GM18858 (cell line): ENCODE measurements at regions not wholly inside any gene's neighbourhood (a gene's known extent, or its start where the extent isn't known, plus 50 kb on each side); places are given as distances from the start of the nearest gene placed in this dataset.
"Not testable (repeated sequence)": the region's sequence is repeated elsewhere in the genome, so short reads cannot be mapped to it uniquely, and the experiment has no call there.

Experiments used
- ATAC-seq: cut with Tn5 transposase; IDR thresholded peaks from one replicate; pipeline ENCODE4 v1.9.1; 2021; ENCODE audit not compliant: unreplicated experiment

DNA sequence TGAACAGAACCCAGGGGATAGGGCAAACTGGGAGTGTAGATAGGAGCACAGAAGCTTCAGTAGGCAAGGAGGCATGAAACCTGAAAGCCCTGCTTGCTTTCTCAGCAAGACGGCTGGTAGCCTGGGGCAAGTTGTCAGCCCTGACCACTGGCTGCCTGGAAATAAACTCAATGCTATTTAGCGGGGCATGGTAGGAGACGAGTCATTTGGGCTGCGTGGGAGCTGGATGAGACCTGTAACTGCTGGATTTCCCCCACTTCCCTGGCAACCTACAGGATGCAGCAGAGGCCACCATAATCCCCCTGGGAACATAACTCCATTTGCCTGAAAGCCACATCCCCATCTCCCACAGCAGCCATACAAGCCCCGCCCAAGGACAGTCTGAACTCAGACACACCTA lies 332.6 kb upstream of the TBX18 start:
- ATAC-seq, result no peak

DNA sequence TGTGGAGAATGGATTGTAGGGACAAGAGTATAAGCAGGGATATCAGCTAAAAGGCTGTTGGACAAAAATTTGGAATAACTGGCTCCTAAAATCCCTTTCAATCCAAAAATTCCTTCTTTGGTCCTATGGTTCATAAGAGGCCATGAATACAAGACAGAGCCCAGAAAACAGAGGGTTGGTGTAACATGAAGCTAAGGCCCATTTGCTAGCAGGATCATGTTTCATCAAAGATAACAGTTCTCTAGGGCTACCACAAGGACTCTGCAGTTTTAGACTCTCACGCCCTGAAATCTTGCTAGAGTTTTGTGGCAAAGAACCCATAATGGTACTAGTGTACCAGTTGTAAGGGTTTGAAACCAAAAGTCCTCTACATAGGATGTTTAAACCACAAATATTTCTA lies 327.8 kb upstream of the TBX18 start:
- ATAC-seq, result no peak

DNA sequence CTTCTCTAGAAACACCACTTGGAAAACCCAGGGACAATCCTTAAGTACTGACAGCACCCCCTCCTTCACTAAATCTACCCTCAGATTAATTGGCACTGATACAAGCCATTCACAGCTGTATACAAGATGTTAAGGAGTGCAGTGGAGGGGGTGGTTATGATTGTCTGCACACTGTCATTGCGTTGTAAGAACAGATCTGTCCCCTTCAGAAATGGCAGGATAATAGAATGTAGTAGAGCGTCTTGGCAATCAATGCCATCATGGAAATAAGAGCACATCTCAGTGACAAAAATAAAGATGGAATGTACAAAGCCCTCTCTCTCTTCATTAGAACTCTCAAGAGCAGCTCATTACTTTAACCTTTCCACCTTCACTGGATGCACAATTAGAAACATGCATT lies 324.9 kb upstream of the TBX18 start:
- ATAC-seq, result no peak

DNA sequence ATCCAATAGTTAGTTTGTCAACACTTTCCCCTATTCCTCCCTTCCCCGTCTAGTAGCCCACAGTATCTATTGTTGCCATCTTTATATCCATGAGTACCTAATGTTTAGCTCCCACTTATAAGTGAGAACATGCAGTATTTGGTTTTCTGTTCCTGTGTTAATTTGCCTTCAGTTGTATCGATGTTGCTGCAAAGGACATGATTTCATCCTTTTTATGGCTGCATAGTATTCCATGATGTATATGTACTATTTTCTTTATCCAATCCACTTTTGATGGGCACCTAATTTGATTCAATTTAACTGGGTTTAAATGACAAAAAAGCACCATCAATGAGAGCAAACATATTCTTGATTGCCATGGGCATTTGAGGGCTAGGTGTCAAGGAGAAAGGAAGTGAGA lies 321.5 kb upstream of the TBX18 start:
- ATAC-seq, result no peak

DNA sequence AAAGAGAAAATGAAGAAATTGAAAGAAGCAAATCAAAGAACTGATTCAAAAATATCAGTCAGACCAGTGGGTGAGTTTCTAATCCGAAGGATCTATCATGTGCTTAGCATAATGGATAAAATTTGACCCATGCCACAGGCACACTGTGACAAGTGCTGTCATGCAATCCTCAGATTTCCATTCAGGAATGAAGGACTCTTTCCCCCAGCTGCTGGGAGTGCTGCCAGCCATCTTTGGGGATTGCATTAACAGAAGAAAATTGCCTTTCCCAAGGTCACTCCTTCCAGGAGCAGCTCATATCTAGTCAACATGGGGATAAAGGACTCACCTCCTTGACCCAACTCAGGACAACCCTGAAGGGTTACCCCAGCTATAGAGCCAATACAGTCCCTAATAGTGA lies 316.7 kb upstream of the TBX18 start:
- ATAC-seq, result no peak

DNA sequence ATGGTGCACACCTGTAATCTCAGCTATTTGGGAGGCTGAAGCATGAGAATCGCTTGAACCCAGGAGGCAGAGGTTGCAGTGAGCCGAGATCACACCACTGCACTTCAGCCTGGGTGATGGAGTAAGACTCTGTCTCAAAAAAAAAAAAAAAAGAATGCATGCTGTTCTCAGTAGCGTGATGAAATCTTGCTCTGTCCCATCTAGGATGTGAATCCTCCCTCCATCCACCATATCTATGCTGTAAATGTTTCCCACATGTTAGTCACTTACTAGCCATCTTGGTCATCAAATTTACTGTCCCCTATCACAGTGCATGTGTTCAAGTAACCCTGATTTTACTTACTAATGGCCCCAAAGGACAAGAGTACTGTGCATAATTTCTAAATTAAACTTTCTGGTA lies 315.4 kb upstream of the TBX18 start:
- no peak for ATAC-seq

DNA sequence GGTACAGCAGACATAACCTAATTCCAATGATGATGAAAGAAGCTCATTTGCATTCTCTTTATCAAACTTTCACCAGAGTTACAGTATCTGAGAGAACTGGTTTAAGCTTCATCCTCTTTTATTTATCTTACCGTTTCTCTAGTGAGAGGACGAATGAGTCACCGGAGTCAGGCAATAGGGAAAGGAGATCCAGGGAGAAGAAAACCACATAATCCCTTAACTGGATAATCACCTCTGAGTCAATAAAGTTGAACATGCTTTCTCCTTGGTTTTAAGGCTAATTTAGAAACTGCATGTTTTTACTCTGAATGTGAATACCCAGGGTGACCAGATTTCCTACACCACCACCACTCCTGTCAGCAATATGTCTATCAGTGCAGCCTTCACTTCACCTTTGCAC lies 313.7 kb upstream of the TBX18 start:
- no peak for ATAC-seq

DNA sequence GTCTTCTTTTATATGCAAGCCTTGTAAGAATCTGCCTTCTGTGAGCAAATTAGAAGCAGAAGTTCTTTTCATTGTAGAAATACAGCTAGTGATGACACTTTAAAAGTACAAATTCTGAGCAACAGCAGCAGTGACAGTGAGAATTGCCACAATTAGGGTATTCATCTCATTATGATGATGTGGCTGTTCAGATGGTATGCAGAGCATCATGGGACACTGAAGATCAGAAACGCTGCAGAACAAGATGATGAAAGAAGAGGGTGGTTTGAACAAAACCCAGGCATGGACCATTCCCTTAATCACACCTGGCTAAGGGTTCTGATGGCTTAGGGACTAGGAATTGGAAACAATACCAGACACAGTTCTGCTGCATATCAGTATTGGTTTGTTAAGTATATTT lies 312.7 kb upstream of the TBX18 start:
- no peak for ATAC-seq

DNA sequence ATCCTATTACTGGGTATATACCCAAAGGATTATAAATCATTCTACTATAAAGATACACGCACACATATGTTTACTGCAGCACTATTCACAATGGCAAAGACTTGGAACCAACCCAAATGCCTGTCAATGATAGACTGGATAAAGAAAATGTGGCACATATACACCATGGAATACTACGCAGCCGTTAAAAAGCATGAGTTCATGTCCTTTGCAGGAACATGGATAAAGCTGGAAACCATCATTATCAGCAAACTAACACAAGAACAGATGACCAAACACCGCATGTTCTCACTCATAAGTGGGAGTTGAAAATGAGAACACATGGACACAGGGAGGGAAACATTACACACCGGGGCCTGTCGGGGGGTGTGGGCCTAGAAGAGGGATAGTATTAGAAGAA lies 307.4 kb upstream of the TBX18 start:
- not testable (repeated sequence) for ATAC-seq

DNA sequence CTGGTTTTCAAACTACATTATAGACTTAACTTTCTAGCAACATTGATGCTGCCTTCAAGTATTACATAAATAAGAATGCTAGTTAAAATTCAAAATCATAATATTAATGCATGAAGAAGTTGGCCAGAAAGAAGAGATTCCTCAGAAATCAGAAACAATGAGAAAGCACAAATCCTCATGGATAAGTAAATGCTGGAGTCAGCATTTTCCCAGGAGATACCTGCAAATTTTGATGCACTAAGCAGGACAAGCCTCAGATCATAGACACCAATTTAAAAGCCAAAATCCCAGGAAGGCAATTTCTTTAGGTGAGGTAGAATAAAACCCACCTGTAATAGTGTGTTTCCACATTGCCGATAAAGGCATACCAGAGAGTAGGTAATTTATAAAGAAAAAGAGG lies 305.2 kb upstream of the TBX18 start:
- ATAC-seq, result no peak

DNA sequence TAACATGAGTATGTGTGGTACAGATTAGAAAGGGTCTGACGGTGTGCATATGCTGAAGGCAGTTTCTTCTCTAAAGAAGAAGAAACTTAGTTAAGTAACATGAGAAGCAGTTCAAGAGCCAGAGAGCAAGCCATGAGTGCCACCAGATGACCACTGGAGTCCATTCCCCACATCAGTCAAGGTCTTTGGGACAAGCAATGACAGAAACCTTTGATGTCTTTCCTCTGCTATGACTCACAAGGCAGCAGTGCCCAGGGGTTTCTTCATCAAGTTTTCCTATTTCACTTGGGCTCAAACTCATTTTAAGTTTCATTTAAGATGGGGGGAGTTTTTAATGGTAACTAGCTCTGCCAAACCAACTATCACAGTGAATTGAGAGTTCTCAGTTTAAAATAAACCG lies 303.8 kb upstream of the TBX18 start:
- ATAC-seq, result no peak

DNA sequence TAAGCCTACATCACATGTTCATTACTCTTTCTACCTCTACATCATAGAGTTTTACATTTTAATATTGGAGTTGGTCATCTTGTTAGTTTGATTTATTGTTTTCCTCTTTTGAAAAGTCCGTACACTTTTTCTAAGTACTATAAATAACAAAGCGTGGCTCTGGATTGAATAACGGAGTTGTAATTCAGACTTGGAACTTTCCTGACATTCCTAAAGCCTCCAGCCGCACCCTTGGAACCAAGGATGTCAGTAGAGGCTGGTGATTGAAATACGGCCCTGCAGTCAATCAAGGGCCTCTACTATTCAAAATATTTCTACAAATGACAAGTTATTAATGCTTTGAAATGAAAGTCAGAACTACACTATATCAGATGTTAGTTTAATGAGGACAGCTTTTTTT lies 301.9 kb upstream of the TBX18 start:
- ATAC-seq, result no peak

DNA sequence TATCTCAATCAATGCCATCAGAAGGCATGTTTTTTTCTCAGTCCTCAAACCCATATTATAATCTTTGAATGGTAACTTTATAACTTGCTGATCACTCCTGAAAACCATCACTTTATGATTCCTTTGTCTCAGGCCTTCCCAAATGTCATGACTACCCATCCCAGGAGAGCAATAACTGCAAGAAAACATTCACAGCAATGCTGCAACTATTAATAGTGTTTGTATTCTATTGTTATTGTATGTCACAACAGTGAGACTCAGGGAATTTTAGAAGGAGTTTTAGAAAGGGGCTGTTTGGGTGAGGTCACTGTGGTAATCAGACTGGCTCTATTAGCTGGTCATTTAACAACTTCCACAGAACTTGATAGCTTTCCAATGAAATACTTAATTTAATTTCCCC lies 301.4 kb upstream of the TBX18 start:
- no peak for ATAC-seq

DNA sequence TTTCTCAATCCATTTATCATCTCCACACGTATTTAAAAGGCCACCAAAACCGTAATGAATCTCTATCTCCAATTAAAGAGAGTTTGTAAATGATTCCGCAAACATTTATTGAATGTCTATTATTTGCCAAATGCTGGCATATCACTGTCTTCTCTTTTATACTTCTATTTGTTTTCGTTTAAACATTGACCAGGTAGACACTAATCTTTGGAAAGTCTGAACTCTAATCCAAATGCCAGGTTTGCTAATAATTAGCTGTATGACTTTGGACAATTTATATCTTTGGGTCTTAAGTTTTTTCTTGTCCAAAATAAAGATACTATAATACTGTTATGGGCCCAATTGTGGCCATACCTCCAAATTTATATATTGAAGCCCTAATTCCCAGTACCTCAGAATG lies 299.2 kb upstream of the TBX18 start:
- ATAC-seq, result no peak

DNA sequence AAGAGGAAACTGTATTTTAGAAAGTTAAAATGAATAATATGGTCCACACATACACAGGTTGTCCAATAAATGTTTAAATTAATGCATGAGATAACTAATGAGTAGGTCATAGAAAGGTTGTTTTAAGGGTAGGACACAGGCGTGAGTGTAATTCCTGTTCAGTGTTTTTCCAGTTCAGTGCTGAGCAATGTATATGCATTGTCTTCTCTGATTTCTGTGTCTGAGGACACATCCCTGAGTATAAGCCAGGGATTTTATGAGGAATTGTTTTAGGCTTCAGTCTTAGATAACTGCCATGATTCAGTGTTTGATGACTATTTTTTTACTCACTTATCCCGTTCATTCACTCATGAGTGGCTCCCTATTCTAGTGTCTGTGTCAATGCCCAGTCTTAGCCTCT lies 298.5 kb upstream of the TBX18 start:
- ATAC-seq, result no peak

DNA sequence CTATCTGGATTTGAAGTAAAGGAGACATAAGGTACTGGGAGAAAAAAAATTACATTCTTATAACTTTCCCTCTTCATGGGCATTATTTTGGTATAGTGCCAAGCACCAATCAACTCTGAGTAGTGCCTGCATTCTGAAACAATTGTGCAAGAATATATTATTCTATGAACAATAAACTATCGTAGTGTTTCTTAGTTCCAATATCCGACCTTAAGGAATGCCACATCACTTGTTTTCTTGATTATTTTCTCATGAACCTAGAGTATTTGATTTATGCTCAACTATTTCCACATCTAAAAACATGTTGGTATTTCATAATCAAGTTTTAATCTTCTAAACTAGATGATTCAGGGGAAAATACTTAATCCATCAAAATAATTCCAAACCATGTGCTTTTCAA lies 294.4 kb upstream of the TBX18 start:
- no peak for ATAC-seq

DNA sequence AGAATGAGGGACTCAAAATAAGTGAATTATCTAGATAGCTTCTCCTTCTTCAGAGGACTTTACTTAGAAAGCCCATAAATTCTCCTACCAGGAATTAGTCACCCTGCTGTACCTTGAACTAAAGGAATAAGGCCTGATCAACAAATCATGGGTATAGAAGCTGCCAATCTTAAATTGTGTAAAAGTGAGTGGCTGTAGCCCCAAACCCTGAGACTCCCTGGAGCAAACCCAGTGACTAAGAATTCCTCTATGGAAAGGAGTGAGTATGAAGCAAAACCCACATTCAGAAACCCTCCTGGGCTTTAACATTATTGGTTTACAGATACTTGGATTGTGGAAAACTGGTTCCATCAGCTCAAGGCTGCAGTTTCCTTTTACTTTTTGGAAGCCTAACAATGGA lies 285.8 kb upstream of the TBX18 start:
- ATAC-seq, result no peak

DNA sequence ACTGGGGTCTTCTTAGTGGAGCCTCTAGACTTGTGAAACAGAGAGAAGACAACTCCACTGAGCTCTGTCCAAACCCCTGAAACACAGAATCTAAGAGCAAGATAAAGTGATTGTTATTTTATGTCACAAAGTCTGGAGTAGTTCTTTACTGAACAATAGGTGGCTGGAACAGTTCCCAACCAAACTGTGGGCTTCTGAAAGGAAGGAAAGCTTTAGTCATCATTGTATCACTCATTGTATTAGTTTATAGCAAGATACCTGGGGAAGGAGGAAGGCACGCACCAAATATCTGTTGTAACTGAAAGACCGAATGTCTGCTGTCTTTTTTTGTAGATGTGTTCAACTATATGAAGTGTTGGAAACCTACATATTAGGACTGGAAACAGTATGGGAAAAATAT lies 284.9 kb upstream of the TBX18 start:
- no peak for ATAC-seq

DNA sequence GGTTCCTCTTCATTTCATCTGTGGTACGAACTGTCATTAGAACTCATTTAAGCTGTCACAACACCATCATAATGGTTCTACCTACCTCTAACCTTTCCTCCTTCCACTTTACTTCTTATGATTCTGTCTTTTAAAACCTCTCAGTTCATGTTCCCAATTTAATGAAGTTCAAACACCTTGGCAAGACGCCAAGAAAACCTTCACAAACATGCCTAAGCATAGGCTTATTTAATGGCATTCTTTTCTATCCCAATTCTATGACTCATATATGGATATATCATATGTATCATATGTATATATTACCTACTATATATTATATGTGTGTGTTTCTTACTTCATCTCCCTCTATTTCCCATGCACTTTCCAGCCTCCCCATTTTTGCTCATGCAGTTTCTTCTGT lies 283.4 kb upstream of the TBX18 start:
- ATAC-seq, result no peak

DNA sequence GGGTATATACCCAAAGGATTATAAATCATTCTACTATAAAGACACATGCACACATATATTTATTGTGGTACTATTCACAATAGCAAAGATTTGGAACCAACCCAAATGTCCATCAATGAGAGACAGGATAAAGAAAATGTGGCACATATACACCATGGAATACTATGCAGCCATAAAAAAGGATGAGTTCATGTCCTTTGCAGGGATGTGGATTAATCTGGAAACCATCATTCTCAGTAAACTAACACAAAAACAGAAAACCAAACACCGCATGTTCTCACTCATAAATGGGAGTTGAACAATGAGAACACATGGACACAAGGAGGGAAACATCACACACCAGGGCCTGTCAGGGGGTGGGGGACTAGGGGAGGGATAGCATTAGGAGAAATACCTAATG lies 281.4 kb upstream of the TBX18 start:
- ATAC-seq, result not testable (repeated sequence)

DNA sequence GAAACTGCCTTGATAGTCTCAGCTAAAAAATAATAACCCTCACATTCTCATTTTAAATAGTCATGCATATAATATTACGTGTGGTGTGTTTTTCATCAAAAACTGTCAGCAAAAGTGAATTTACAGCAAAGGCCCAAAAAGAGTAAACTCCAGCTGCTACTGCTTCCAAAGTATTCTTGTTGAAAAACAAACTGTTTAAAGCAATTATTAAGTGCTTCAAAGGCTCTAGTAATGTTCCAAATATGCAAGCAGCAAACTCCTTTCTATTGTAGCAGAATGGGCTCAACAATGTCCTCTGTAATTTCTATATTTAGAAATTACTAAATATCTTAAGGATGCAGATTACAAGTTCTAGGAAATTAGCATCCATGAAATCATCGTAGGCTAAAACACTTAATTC lies 280.0 kb upstream of the TBX18 start:
- no peak for ATAC-seq

DNA sequence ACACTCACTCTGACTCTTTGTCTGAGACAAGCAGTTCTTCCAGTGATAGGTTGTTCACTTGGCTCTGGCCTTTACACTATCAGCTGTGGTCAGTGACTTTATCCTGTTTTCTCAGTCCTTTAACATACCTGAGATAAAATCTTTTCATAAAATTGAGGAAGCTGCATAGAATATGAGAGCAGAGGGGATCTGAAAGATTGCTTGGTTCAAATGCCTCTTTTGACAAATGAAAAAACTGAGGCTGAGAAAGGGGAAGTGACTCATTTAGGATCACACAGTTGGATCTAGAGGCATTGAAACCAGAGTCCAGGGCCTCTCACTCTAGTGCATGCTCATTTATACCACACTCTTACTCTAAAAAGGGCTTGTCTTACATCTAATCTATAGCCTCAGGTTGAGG lies 277.0 kb upstream of the TBX18 start:
- ATAC-seq, result peak; percentile 76

DNA sequence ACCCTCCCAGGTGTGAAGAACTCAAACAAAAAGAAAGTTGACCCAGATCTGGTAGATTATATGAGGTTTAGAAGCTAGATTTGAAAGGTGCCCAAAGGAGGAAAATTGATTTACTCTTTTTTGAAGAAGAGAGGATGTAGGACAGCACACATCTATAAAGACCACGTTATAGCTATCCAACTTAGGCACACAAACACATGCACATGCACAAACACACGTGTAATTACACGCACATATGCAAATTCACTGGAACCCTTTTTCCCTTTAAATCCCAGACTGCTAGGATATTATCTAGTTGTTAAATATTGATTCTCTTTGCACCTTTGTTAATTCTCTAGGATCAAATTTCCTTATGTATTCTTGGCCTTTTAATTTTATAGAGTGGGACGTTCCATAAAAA lies 272.8 kb upstream of the TBX18 start:
- ATAC-seq, result no peak

DNA sequence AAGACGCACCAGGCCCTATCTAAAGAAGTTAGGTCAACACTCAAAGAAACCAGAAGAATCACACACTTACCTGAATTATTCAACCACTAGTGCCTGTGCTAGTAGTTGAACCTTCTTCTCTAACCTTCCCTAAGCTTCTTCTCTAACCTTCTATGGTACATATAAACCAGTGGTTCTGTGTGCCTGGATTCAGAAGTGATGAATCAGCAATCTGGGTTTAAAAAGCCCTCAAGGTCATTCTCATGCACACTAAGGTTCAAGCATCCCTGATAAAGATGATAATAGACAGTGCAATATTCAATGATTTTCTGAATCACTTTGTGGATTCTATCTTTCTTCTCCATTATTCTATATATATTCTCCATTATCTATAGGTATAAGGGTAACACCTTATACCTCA lies 271.4 kb upstream of the TBX18 start:
- ATAC-seq, result no peak
